GM12892 (cell line): ENCODE measurements at regions not wholly inside any gene's neighbourhood (a gene's known extent, or its start where the extent isn't known, plus 50 kb on each side); places are given as distances from the start of the nearest gene placed in this dataset.

ENCODE experiments used
- POLR2A ChIP-seq: IDR thresholded peaks from 2 replicates; pipeline ENCODE4 v1.6.1; 2011; ENCODE audit warnings: low read depth, low read length, control low read depth
- POLR2AphosphoS5 ChIP-seq: IDR thresholded peaks from 2 replicates; pipeline ENCODE4 v1.6.1; 2011; ENCODE audit warnings: low read depth, low read length, control low read depth
- TAF1 ChIP-seq: IDR thresholded peaks from 2 replicates; pipeline ENCODE4 v1.6.1; 2011; ENCODE audit warnings: low read depth, mild to moderate bottlenecking, control low read depth, low read length, borderline replicate concordance

DNA sequence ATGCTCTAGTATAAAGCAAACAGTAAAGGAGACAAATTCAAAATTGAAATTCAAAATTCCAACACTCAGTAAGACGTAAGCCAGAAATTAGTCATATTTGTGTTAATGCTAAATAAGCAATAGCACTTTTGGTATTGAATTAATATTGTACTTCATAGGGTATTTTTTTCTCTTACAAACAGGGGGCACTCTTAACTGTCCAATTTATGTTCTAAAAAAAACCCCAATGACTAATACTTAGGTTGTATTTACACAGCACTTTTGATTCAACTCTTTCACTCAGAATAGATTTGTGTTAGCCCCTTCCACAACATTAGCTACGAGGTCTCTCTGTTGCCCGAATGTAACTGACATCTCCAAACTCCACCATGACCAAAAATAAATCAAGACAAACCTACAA, 284.9 kb upstream of the COBL start:
- TF ChIP-seq POLR2A (no peak), POLR2AphosphoS5 (no peak), TAF1 (no peak)
